HepG2 (cell line): ENCODE measurements at regions not wholly inside any gene's neighbourhood (a gene's known extent, or its start where the extent isn't known, plus 50 kb on each side); places are given as distances from the start of the nearest gene placed in this dataset.

ENCODE experiments used
- ATAC-seq: fragments of 200-7000 bp; cut with Tn5 transposase; 3 replicates; pipeline ENCODE4 v1.9.1; 2020; ENCODE audit warnings: mild to moderate bottlenecking, moderate library complexity
- BruUV-seq: library from RNA; stranded (reverse); fragments of 400-500 nt; replicated peaks from 2 replicates; lab custom pipeline; 2021; lab: Mats Ljungman, UMichigan
- CTCF ChIA-PET: fragments of 300-600 bp; formaldehyde crosslinking; extraction: SDS; loops from one replicate; lab custom pipeline; 2021; ENCODE audit warnings: low total read pairs, inconsistent platforms, low intra/inter-chr PET ratio; lab: Yijun Ruan, JAX
- POLR2A ChIA-PET: fragments of 350-600 bp; sonication (Branson Sonifier 250); formaldehyde crosslinking; loops from one replicate; lab custom pipeline; 2020; ENCODE audit warnings: antibody characterized with exemption, inconsistent platforms; lab: Yijun Ruan, JAX
- DNase-seq: peaks from one replicate; pipeline ENCODE4 v3.0.0-alpha.2; 2015; ENCODE audit warnings: low spot score
- FAIRE-seq: peaks from 3 replicates; lab custom pipeline; 2011; peaks lifted over from hg19 to GRCh38; lab: Jason Lieb, UNC
- H2AFZ ChIP-seq: one replicate; pipeline ENCODE4 v1.6.1; 2011; ENCODE audit warnings: low read length, inconsistent platforms
- H3K27ac ChIP-seq: fragments of 300-600 bp; 3 replicates; pipeline ENCODE4 v1.8.0; 2011; ENCODE audit warnings: mixed run types, mild to moderate bottlenecking, mixed read lengths, low read length, inconsistent platforms; ENCODE audit not compliant: insufficient read depth; ENCODE audit errors: extremely low read length
- H3K27me3 ChIP-seq, 2 experiments: fragments of 200-600 bp in 1 of 2; 2 replicates in 1 of 2; 3 replicates in 1 of 2; pipeline versions ENCODE4 v1.6.0 to v1.8.0; 2011; ENCODE audit warnings: low read length in 2 of 2, mild to moderate bottlenecking in 2 of 2, moderate library complexity in 2 of 2, inconsistent platforms in 1 of 2; ENCODE audit not compliant: insufficient read depth in 2 of 2, control insufficient read depth in 1 of 2
- H3K36me3 ChIP-seq, 2 experiments: fragments of 200-600 bp in 1 of 2; replicated peaks in 1 of 2; 2 replicates in 1 of 2; 3 replicates in 1 of 2; pipeline versions ENCODE4 v1.5.1 to v1.8.0; 2011; ENCODE audit warnings: low read length in 2 of 2, inconsistent platforms in 1 of 2; ENCODE audit not compliant: insufficient read depth in 2 of 2, control insufficient read depth in 1 of 2
- H3K4me1 ChIP-seq: 2 replicates; pipeline ENCODE4 v1.5.1; 2012; ENCODE audit warnings: low read length, inconsistent platforms; ENCODE audit not compliant: insufficient read depth
- H3K4me2 ChIP-seq: 2 replicates; pipeline ENCODE4 v1.6.0; 2011; ENCODE audit warnings: low read depth, low read length, inconsistent platforms
- H3K4me3 ChIP-seq, 3 experiments: fragments of 200-600 bp in 1 of 3; sonication (generic), shearing (Covaris generic) in 1 of 3; replicated peaks in 1 of 3; 2 replicates each; pipeline ENCODE4 v1.5.1; 2011 to 2016; ENCODE audit warnings: low read length in 3 of 3, inconsistent platforms in 2 of 3, low read depth in 2 of 3, mild to moderate bottlenecking in 2 of 3, control low read depth in 1 of 3, mixed read lengths in 1 of 3; ENCODE audit not compliant: insufficient read depth in 1 of 3
- H3K79me2 ChIP-seq: one replicate; pipeline ENCODE4 v1.6.1; 2011; ENCODE audit warnings: low read length, inconsistent platforms; ENCODE audit not compliant: insufficient read depth
- H3K9ac ChIP-seq: 2 replicates; pipeline ENCODE4 v1.6.0; 2011; ENCODE audit warnings: mild to moderate bottlenecking, low read depth, low read length, inconsistent platforms; ENCODE audit not compliant: insufficient read depth
- H3K9me3 ChIP-seq: 2 replicates; pipeline ENCODE4 v1.5.1; 2012; ENCODE audit warnings: mild to moderate bottlenecking, low read length
- H4K20me1 ChIP-seq: 2 replicates; pipeline ENCODE4 v1.6.0; 2011; ENCODE audit warnings: inconsistent platforms, mild to moderate bottlenecking, low read length, moderate library complexity; ENCODE audit not compliant: insufficient read depth
- CHD2 ChIP-seq: IDR thresholded peaks from 2 replicates; pipeline ENCODE4 v1.6.1; 2011; ENCODE audit warnings: low read depth, low read length, improper control_type of control experiment
- DNMT3B ChIP-seq: conservative IDR thresholded peaks from 2 replicates; pipeline ENCODE4 v1.6.1; 2016; ENCODE audit warnings: missing biosample characterization, control low read depth
- FOXC1 ChIP-seq: sonication (generic); formaldehyde crosslinking; IDR thresholded peaks from 2 replicates; pipeline ENCODE4 v1.8.0; 2022; ENCODE audit warnings: mild to moderate bottlenecking, missing genetic modification reagents, borderline replicate concordance
- GMEB1 ChIP-seq: sonication (generic); formaldehyde crosslinking; IDR thresholded peaks from 2 replicates; pipeline ENCODE4 v1.5.1; 2020; ENCODE audit warnings: missing genetic modification reagents, mild to moderate bottlenecking, borderline replicate concordance
- HNRNPLL ChIP-seq: fragments of 200-400 bp; formaldehyde crosslinking; IDR thresholded peaks from 2 replicates; pipeline ENCODE4 v1.6.1; 2017; ENCODE audit warnings: mild to moderate bottlenecking, low read depth, low read length; ENCODE audit not compliant: poor library complexity, severe bottlenecking
- JUND ChIP-seq: sonication (generic); formaldehyde crosslinking; IDR thresholded peaks from 2 replicates; pipeline ENCODE4 v1.8.0; 2022; ENCODE audit warnings: mild to moderate bottlenecking, missing genetic modification reagents
- RCOR2 ChIP-seq: IDR thresholded peaks from 2 replicates; pipeline ENCODE4 v1.6.1; 2016; ENCODE audit warnings: missing biosample characterization, missing genetic modification reagents
- SMAD9 ChIP-seq: sonication (generic); formaldehyde crosslinking; IDR thresholded peaks from 2 replicates; pipeline ENCODE4 v1.5.1; 2020; ENCODE audit warnings: mild to moderate bottlenecking, missing genetic modification reagents
- ZBTB7B ChIP-seq: sonication (generic); formaldehyde crosslinking; IDR thresholded peaks from 2 replicates; pipeline ENCODE4 v1.4.0; 2020; ENCODE audit warnings: missing genetic modification reagents
- ZNF605 ChIP-seq: sonication (generic); formaldehyde crosslinking; IDR thresholded peaks from 2 replicates; pipeline ENCODE4 v1.8.0; 2022; ENCODE audit warnings: mild to moderate bottlenecking, missing genetic modification reagents
- ZNF614 ChIP-seq: IDR thresholded peaks from 2 replicates; pipeline ENCODE4 v1.6.1; 2018; ENCODE audit warnings: missing biosample characterization, missing genetic modification reagents, inconsistent platforms, borderline replicate concordance
- in situ Hi-C: cut with HindIII; loops from 2 replicates; pipeline ENCODE4 v1.10.0; 2017; ENCODE audit warnings: low pct_unique_long_range_greater_than_20kb; ENCODE audit not compliant: extremely low pct_ligation_motif_present
- intact Hi-C: fragments of 100-400 bp; cut with micrococcal nuclease; formaldehyde crosslinking; loops from one replicate; pipeline ENCODE4 v1.10.0; 2022; ENCODE audit not compliant: unreplicated experiment
- TF ChIP-seq, protein P1 (sequence below): sonication (generic); formaldehyde crosslinking; conservative IDR thresholded peaks from 2 replicates; pipeline ENCODE4 v1.4.0; 2020; ENCODE audit warnings: missing genetic modification reagents
- TF ChIP-seq, protein P2 (sequence below): sonication (generic); formaldehyde crosslinking; IDR thresholded peaks from 2 replicates; pipeline ENCODE4 v1.4.0; 2020; ENCODE audit warnings: missing genetic modification reagents
- TF ChIP-seq, protein P3 (sequence below): sonication (generic); formaldehyde crosslinking; conservative IDR thresholded peaks from 2 replicates; pipeline ENCODE4 v1.4.0; 2020; ENCODE audit warnings: missing genetic modification reagents
- TF ChIP-seq, protein P4 (sequence below): sonication (generic); formaldehyde crosslinking; IDR thresholded peaks from 2 replicates; pipeline ENCODE4 v1.4.0; 2020; ENCODE audit warnings: missing genetic modification reagents

GRCh38 chr13:105465251-105465650 lies 1070.2 kb downstream of the EFNB2 start:
- intact Hi-C loops, result no loop called here
- H3K27ac ChIP-seq, result no peak overlapping the region
- H3K9me3 ChIP-seq, result peaks cover 47% of the 10 kb centered on the region
- H3K79me2 ChIP-seq, result no peaks in the 10 kb centered on the region
- BruUV-seq, result no TSS peak
- no peak overlapping the region for H3K4me2 ChIP-seq
- H2AFZ ChIP-seq, result no peak overlapping the region
- FAIRE-seq, result no peak
- no peaks in the 10 kb centered on the region for H3K4me1 ChIP-seq
- no peaks in the 10 kb centered on the region for H4K20me1 ChIP-seq
- POLR2A ChIA-PET, result no interaction called here
- ATAC-seq, result no peak
- in situ Hi-C loops, result no loop called here
- no peak overlapping the region for H3K4me3 ChIP-seq
- no peaks in the 10 kb centered on the region for H3K36me3 ChIP-seq
- DNase-seq, result no peak
- TF ChIP-seq FOXC1 (CRISPR knock-in tag) (no peak), ZBTB7B (CRISPR knock-in tag) (no peak), SMAD9 (CRISPR knock-in tag) (no peak), CHD2 (no peak), HNRNPLL (no peak), ZNF605 (CRISPR knock-in tag) (no peak), ZNF614 (CRISPR knock-in tag) (no peak), DNMT3B (CRISPR knock-in tag) (no peak), GMEB1 (no peak), JUND (CRISPR knock-in tag) (no peak), RCOR2 (CRISPR knock-in tag) (no peak)
- TF ChIP-seq, protein P1, sequence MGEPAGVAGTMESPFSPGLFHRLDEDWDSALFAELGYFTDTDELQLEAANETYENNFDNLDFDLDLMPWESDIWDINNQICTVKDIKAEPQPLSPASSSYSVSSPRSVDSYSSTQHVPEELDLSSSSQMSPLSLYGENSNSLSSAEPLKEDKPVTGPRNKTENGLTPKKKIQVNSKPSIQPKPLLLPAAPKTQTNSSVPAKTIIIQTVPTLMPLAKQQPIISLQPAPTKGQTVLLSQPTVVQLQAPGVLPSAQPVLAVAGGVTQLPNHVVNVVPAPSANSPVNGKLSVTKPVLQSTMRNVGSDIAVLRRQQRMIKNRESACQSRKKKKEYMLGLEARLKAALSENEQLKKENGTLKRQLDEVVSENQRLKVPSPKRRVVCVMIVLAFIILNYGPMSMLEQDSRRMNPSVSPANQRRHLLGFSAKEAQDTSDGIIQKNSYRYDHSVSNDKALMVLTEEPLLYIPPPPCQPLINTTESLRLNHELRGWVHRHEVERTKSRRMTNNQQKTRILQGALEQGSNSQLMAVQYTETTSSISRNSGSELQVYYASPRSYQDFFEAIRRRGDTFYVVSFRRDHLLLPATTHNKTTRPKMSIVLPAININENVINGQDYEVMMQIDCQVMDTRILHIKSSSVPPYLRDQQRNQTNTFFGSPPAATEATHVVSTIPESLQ (CRISPR knock-in tag), result no peak
- TF ChIP-seq, protein P2, sequence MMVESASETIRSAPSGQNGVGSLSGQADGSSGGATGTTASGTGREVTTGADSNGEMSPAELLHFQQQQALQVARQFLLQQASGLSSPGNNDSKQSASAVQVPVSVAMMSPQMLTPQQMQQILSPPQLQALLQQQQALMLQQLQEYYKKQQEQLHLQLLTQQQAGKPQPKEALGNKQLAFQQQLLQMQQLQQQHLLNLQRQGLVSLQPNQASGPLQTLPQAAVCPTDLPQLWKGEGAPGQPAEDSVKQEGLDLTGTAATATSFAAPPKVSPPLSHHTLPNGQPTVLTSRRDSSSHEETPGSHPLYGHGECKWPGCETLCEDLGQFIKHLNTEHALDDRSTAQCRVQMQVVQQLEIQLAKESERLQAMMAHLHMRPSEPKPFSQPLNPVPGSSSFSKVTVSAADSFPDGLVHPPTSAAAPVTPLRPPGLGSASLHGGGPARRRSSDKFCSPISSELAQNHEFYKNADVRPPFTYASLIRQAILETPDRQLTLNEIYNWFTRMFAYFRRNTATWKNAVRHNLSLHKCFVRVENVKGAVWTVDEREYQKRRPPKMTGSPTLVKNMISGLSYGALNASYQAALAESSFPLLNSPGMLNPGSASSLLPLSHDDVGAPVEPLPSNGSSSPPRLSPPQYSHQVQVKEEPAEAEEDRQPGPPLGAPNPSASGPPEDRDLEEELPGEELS (CRISPR knock-in tag), result no peak
- TF ChIP-seq, protein P3, sequence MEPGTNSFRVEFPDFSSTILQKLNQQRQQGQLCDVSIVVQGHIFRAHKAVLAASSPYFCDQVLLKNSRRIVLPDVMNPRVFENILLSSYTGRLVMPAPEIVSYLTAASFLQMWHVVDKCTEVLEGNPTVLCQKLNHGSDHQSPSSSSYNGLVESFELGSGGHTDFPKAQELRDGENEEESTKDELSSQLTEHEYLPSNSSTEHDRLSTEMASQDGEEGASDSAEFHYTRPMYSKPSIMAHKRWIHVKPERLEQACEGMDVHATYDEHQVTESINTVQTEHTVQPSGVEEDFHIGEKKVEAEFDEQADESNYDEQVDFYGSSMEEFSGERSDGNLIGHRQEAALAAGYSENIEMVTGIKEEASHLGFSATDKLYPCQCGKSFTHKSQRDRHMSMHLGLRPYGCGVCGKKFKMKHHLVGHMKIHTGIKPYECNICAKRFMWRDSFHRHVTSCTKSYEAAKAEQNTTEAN (CRISPR knock-in tag), result no peak
- TF ChIP-seq, protein P4, sequence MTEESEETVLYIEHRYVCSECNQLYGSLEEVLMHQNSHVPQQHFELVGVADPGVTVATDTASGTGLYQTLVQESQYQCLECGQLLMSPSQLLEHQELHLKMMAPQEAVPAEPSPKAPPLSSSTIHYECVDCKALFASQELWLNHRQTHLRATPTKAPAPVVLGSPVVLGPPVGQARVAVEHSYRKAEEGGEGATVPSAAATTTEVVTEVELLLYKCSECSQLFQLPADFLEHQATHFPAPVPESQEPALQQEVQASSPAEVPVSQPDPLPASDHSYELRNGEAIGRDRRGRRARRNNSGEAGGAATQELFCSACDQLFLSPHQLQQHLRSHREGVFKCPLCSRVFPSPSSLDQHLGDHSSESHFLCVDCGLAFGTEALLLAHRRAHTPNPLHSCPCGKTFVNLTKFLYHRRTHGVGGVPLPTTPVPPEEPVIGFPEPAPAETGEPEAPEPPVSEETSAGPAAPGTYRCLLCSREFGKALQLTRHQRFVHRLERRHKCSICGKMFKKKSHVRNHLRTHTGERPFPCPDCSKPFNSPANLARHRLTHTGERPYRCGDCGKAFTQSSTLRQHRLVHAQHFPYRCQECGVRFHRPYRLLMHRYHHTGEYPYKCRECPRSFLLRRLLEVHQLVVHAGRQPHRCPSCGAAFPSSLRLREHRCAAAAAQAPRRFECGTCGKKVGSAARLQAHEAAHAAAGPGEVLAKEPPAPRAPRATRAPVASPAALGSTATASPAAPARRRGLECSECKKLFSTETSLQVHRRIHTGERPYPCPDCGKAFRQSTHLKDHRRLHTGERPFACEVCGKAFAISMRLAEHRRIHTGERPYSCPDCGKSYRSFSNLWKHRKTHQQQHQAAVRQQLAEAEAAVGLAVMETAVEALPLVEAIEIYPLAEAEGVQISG (CRISPR knock-in tag), result no peak
- TF ChIP-seq, all 625 proteins: peak for 0
- no peak overlapping the region for H3K9ac ChIP-seq
- H3K27me3 ChIP-seq, result no peaks in the 10 kb centered on the region
- CTCF ChIA-PET, result no interaction called here
